ENCODE measurements at regions not wholly inside any gene's neighbourhood (a gene's known extent, or its start where the extent isn't known, plus 50 kb on each side); places are given as distances from the start of the nearest gene placed in this dataset.

DNA sequence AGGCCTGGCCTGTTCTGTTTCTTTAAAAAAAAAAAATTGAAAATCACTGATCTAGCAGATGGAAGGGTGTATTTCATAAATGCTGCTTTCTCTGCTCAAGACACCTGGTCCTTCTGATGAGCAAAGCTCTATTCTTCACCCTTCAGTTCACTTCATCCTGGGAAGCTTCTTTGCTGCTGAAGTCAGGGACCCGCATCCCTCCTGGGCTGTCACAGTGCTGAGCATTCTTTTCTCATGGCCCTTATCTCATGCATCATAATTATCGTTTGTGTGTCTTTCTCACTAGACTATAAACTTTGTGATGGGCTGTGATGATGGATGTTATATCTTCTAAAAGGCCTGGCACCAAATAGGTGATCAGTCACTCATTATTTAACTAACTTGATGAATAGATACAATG, 461.0 kb downstream of the GADD45G start:
- intact Hi-C loops (cut with micrococcal nuclease), result no loop called here
- CTCF ChIA-PET, result interaction anchor here (0.6 to 0.7 kb wide), 3 partner anchors 75 to 800 kb away, joined by 3 read pairs; no protein-coding TSS in a partner anchor
- H3K36me3 Mint-ChIP-seq (ENCODE audit: insufficient read depth, unreplicated experiment), result no peaks in the 10 kb centered on the region

GRCh38 chr9:90069085-90069484, 464.3 kb downstream of the GADD45G start:
- no peaks in the 10 kb centered on the region for H3K9me3 Mint-ChIP-seq (ENCODE audit: unreplicated experiment)
- H3K4me3 Mint-ChIP-seq (ENCODE audit: unreplicated experiment), result no peak overlapping the region
- H3K36me3 Mint-ChIP-seq (ENCODE audit: insufficient read depth, unreplicated experiment), result no peaks in the 10 kb centered on the region
- H3K27ac Mint-ChIP-seq (ENCODE audit: low read depth, unreplicated experiment), result no peak overlapping the region
- DNase-seq (ENCODE audit: unreplicated experiment), result no peak
- intact Hi-C loops (cut with micrococcal nuclease), result no loop called here
- no TSS peak for BruUV-seq (replicated peaks)
- H3K27me3 Mint-ChIP-seq (ENCODE audit: insufficient read depth, unreplicated experiment), result peaks cover 2% of the 10 kb centered on the region
- H3K4me1 Mint-ChIP-seq (ENCODE audit: insufficient read depth, unreplicated experiment), result no peaks in the 10 kb centered on the region
- TF ChIP-seq, protein P1, sequence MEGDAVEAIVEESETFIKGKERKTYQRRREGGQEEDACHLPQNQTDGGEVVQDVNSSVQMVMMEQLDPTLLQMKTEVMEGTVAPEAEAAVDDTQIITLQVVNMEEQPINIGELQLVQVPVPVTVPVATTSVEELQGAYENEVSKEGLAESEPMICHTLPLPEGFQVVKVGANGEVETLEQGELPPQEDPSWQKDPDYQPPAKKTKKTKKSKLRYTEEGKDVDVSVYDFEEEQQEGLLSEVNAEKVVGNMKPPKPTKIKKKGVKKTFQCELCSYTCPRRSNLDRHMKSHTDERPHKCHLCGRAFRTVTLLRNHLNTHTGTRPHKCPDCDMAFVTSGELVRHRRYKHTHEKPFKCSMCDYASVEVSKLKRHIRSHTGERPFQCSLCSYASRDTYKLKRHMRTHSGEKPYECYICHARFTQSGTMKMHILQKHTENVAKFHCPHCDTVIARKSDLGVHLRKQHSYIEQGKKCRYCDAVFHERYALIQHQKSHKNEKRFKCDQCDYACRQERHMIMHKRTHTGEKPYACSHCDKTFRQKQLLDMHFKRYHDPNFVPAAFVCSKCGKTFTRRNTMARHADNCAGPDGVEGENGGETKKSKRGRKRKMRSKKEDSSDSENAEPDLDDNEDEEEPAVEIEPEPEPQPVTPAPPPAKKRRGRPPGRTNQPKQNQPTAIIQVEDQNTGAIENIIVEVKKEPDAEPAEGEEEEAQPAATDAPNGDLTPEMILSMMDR (IDR thresholded peaks at IDR 0.05; ENCODE audit: unreplicated experiment), result no peak
- POLR2A ChIA-PET, result no interaction called here
- CTCF ChIA-PET, result interaction anchor here (0.6 to 0.9 kb wide), 3 partner anchors 15 to 466 kb away, joined by 3 read pairs; no protein-coding TSS in a partner anchor

More for the DNA sequence above, 461.0 kb downstream of the GADD45G start:
- H3K27ac Mint-ChIP-seq (ENCODE audit: low read depth, unreplicated experiment), result no peak overlapping the region
- H3K27me3 Mint-ChIP-seq (ENCODE audit: insufficient read depth, unreplicated experiment), result no peaks in the 10 kb centered on the region
- POLR2A ChIA-PET, result no interaction called here
- H3K4me3 Mint-ChIP-seq (ENCODE audit: unreplicated experiment), result no peak overlapping the region
- no peaks in the 10 kb centered on the region for H3K4me1 Mint-ChIP-seq (ENCODE audit: insufficient read depth, unreplicated experiment)
- no peak for DNase-seq (ENCODE audit: unreplicated experiment)
- no TSS peak for BruUV-seq (replicated peaks)
- H3K9me3 Mint-ChIP-seq (ENCODE audit: unreplicated experiment), result no peaks in the 10 kb centered on the region
- TF ChIP-seq, protein P1 (IDR thresholded peaks at IDR 0.05; ENCODE audit: unreplicated experiment), result no peak

DNA sequence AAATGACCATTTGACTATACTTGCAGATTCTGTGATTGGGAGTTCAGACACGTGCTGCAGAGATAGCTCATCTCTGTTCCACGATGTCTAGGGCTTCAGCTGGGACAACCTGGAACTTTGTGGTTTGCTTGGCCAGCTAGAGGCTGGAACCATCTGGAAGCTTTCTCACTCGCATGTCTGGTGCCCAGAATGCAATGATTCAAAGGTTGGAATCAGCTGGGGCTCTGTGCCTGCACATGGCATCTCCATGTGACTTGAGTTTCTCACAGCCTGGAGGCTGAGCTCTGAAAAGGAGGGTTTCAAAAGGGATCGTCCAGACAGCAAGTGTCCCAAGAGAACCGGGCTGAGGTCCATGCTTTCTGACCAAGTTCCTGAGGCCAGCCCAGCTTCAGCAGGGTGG, 465.2 kb downstream of the GADD45G start:
- Mint-ChIP-seq H3K27me3 (ENCODE audit: insufficient read depth, unreplicated experiment) (peaks cover 11% of the 10 kb centered on the region), H3K4me1 (ENCODE audit: insufficient read depth, unreplicated experiment) (no peaks in the 10 kb centered on the region), H3K36me3 (ENCODE audit: insufficient read depth, unreplicated experiment) (no peaks in the 10 kb centered on the region), H3K27ac (ENCODE audit: low read depth, unreplicated experiment) (no peak overlapping the region), H3K9me3 (ENCODE audit: unreplicated experiment) (no peaks in the 10 kb centered on the region), H3K4me3 (ENCODE audit: unreplicated experiment) (no peak overlapping the region)
- POLR2A ChIA-PET, result no interaction called here
- CTCF ChIA-PET, result interaction anchor here (0.6 kb wide), 1 partner anchor 156 kb away, joined by 4 read pairs; no protein-coding TSS in a partner anchor
- intact Hi-C loops (cut with micrococcal nuclease), result no loop called here
- TF ChIP-seq, protein P1 (IDR thresholded peaks at IDR 0.05; ENCODE audit: unreplicated experiment), result no peak
- BruUV-seq (replicated peaks), result no TSS peak
- DNase-seq (ENCODE audit: unreplicated experiment), result no peak

DNA sequence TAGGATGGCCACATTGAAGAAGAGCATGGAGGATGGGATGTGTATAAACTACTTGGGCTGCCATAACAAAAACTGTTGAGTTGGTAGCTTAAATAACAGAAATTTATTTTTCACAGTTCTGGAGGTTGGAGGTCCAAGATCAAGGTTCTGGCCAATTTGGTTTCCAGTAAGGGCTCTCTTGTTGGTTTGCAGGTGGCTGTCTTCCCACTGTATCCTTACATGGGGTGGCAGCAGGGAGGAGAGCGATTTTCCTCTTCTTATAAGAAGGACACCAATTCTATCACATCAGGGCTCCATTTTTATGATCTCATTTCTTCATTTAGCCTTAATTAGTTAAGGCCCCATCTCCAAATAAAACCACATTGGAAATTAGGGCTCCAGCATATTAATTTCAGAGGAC, 465.7 kb downstream of the GADD45G start:
- no peak for DNase-seq (ENCODE audit: unreplicated experiment)
- Mint-ChIP-seq H3K4me3 (ENCODE audit: unreplicated experiment) (no peak overlapping the region), H3K4me1 (ENCODE audit: insufficient read depth, unreplicated experiment) (no peaks in the 10 kb centered on the region), H3K36me3 (ENCODE audit: insufficient read depth, unreplicated experiment) (no peaks in the 10 kb centered on the region), H3K27me3 (ENCODE audit: insufficient read depth, unreplicated experiment) (peaks cover 15% of the 10 kb centered on the region), H3K9me3 (ENCODE audit: unreplicated experiment) (no peaks in the 10 kb centered on the region), H3K27ac (ENCODE audit: low read depth, unreplicated experiment) (no peak overlapping the region)
- ChIA-PET CTCF (interaction anchor here (0.6 to 1.6 kb wide), 2 partner anchors 8 to 156 kb away, joined by 4 read pairs; no protein-coding TSS in a partner anchor), POLR2A (interaction anchor here (2.0 kb wide), 1 partner anchor 12 kb away, joined by 6 read pairs; no protein-coding TSS in a partner anchor)
- TF ChIP-seq, protein P1 (IDR thresholded peaks at IDR 0.05; ENCODE audit: unreplicated experiment), result no peak
- BruUV-seq (replicated peaks), result no TSS peak
- intact Hi-C loops (cut with micrococcal nuclease), result no loop called here

All from MCF 10A (cell line).